ENCODE measurements at regions not wholly inside any gene's neighbourhood (a gene's known extent, or its start where the extent isn't known, plus 50 kb on each side); places are given as distances from the start of the nearest gene placed in this dataset.
A peak's percentile ranks its signal among the peaks of the same experiment; 100 is the strongest.
"Not testable (repeated sequence)": the region's sequence is repeated elsewhere in the genome, so short reads cannot be mapped to it uniquely, and the experiment has no call there.

GRCh38 chr6:11418290-11418905 is 119.2 kb upstream of the TMEM170B start:
- no peak for TF ChIP-seq CTCF (IDR thresholded peaks at IDR 0.05; ENCODE audit: poor library complexity, severe bottlenecking)
- Histone ChIP-seq H3K27ac (ENCODE audit: poor library complexity, severe bottlenecking) (no peak overlapping the region), H3K4me1 (ENCODE audit: insufficient read depth, poor library complexity, severe bottlenecking) (peaks cover 25% of the 10 kb centered on the region), H3K4me3 (ENCODE audit: severe bottlenecking) (no peak overlapping the region), H3K9me3 (ENCODE audit: severe bottlenecking) (no peaks in the 10 kb centered on the region), H3K27me3 (ENCODE audit: insufficient read depth, poor library complexity, severe bottlenecking) (no peaks in the 10 kb centered on the region), H3K36me3 (ENCODE audit: low read depth) (no peaks in the 10 kb centered on the region)
- DNase-seq (ENCODE audit: low spot score) (no peak), ATAC-seq (ENCODE audit: low read depth) (no peak)

- TF ChIP-seq CTCF (IDR thresholded peaks at IDR 0.05; ENCODE audit: poor library complexity, severe bottlenecking): no peak
- Histone ChIP-seq H3K36me3 (ENCODE audit: low read depth) (no peaks in the 10 kb centered on the region), H3K27ac (ENCODE audit: poor library complexity, severe bottlenecking) (no peak overlapping the region), H3K9me3 (ENCODE audit: severe bottlenecking) (no peaks in the 10 kb centered on the region), H3K4me1 (ENCODE audit: insufficient read depth, poor library complexity, severe bottlenecking) (peaks cover 23% of the 10 kb centered on the region), H3K4me3 (ENCODE audit: severe bottlenecking) (no peak overlapping the region), H3K27me3 (ENCODE audit: insufficient read depth, poor library complexity, severe bottlenecking) (no peaks in the 10 kb centered on the region)
- DNase-seq (ENCODE audit: low spot score): no peak
- no peak for ATAC-seq (ENCODE audit: low read depth)
Measured at GRCh38 chr6:11416936-11417576, 120.5 kb upstream of the TMEM170B start.

GRCh38 chr6:11416099-11416935 is 121.2 kb upstream of the TMEM170B start:
- ATAC-seq (ENCODE audit: low read depth): peak; percentile 77
- not testable (repeated sequence) for H3K27me3 ChIP-seq (ENCODE audit: insufficient read depth, poor library complexity, severe bottlenecking); H3K36me3 ChIP-seq (ENCODE audit: low read depth); H3K4me3 ChIP-seq (ENCODE audit: severe bottlenecking); H3K9me3 ChIP-seq (ENCODE audit: severe bottlenecking); DNase-seq (ENCODE audit: low spot score)
- H3K4me1 ChIP-seq (ENCODE audit: insufficient read depth, poor library complexity, severe bottlenecking): peaks cover 23% of the 10 kb centered on the region
- peak overlapping the region; percentile 14 for H3K27ac ChIP-seq (ENCODE audit: poor library complexity, severe bottlenecking)

- peak overlapping the region; percentile 27 for H3K27ac ChIP-seq (ENCODE audit: poor library complexity, severe bottlenecking)
- ATAC-seq (ENCODE audit: low read depth): no peak
Measured at GRCh38 chr6:11415557-11415956, 122.0 kb upstream of the TMEM170B start.

More at GRCh38 chr6:11415557-11415956, 122.0 kb upstream of the TMEM170B start:
- H3K27me3 ChIP-seq (ENCODE audit: insufficient read depth, poor library complexity, severe bottlenecking): no peaks in the 10 kb centered on the region
- H3K4me1 ChIP-seq (ENCODE audit: insufficient read depth, poor library complexity, severe bottlenecking): peaks cover 23% of the 10 kb centered on the region
- H3K4me3 ChIP-seq (ENCODE audit: severe bottlenecking): no peak overlapping the region
- TF ChIP-seq CTCF (IDR thresholded peaks at IDR 0.05; ENCODE audit: poor library complexity, severe bottlenecking): no peak
- no peak for DNase-seq (ENCODE audit: low spot score)
- H3K9me3 ChIP-seq (ENCODE audit: severe bottlenecking): no peaks in the 10 kb centered on the region
- H3K36me3 ChIP-seq (ENCODE audit: low read depth): no peaks in the 10 kb centered on the region
